ENCODE measurements at regions not wholly inside any gene's neighbourhood (a gene's known extent, or its start where the extent isn't known, plus 50 kb on each side); places are given as distances from the start of the nearest gene placed in this dataset.

DNA sequence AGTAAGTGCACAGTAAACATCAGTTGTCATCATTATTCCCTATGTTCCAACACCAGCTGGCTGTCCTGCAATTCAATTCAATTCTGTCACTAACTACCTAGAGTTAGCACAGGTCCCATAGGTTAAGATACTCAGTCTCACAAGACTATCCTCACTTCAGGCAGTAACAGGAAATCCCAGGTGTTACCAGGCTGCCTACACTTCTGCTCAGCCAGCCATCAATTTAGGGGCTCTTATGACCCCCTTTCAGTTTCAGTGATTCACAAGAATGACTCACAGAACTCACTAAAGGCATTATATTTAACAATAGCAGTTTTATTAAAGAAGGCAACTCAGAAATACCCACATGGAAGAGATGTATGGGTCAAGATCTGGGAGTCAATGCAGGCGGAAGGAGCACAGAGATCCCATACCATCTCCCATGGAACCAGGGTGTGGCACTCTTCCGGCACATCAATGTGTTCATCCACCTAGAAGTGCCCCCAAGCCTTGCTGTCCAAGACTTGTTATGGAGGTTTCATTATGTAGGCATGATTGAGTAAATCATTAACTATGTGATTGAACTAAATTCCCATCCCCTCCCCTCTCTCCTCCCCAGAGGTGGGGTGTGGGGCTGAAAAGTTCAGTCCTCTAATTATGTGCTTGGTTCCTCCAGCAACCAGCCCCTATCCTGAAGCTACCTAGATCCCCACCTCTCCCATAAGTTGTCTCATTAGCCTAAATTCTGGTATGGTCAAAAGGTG is 120.8 kb upstream of the WSCD2 start:
- TF ChIP-seq, protein P1, sequence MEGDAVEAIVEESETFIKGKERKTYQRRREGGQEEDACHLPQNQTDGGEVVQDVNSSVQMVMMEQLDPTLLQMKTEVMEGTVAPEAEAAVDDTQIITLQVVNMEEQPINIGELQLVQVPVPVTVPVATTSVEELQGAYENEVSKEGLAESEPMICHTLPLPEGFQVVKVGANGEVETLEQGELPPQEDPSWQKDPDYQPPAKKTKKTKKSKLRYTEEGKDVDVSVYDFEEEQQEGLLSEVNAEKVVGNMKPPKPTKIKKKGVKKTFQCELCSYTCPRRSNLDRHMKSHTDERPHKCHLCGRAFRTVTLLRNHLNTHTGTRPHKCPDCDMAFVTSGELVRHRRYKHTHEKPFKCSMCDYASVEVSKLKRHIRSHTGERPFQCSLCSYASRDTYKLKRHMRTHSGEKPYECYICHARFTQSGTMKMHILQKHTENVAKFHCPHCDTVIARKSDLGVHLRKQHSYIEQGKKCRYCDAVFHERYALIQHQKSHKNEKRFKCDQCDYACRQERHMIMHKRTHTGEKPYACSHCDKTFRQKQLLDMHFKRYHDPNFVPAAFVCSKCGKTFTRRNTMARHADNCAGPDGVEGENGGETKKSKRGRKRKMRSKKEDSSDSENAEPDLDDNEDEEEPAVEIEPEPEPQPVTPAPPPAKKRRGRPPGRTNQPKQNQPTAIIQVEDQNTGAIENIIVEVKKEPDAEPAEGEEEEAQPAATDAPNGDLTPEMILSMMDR (IDR thresholded peaks at IDR 0.05; ENCODE audit: low read depth, low read length): no peak
- TF ChIP-seq POLR2A (IDR thresholded peaks at IDR 0.05; ENCODE audit: extremely low read depth, insufficient read length) (no peak), MYC (IDR thresholded peaks at IDR 0.05; ENCODE audit: low read depth, low read length) (no peak)

All from NB4 (cell line).